ENCODE measurements at regions not wholly inside any gene's neighbourhood (a gene's known extent, or its start where the extent isn't known, plus 50 kb on each side); places are given as distances from the start of the nearest gene placed in this dataset.

DNA sequence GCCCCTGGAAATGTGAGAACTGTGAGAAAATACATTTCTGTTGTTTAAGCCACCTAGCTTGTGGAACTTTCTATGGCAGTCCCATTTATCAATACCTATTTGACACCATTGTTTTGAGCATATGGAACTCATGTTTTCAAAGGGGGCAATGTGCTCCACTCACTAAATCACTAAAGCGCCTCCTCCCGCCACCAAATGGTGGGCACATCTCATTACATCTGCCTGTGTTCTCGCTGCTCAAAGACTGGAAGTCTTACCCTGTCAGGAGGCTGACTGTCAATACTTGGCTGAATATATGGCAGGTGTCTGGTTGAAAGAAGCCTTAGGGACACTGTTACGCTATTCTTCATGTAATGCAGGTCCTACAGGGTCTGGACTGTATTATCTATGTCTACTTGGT, 767.7 kb downstream of the TSN start:
- Histone ChIP-seq H3K27me3 (replicated peaks; ENCODE audit: insufficient read depth) (no peaks in the 10 kb centered on the region), H3K4me1 (ENCODE audit: control insufficient read depth in 1 of 2, low read depth in 2 of 2) (no peaks in the 10 kb centered on the region), H3K4me3 (no peak overlapping the region), H3K9me3 (no peaks in the 10 kb centered on the region), H3K27ac (no peak overlapping the region), H3K36me3 (no peaks in the 10 kb centered on the region)
- TF ChIP-seq, protein P1, sequence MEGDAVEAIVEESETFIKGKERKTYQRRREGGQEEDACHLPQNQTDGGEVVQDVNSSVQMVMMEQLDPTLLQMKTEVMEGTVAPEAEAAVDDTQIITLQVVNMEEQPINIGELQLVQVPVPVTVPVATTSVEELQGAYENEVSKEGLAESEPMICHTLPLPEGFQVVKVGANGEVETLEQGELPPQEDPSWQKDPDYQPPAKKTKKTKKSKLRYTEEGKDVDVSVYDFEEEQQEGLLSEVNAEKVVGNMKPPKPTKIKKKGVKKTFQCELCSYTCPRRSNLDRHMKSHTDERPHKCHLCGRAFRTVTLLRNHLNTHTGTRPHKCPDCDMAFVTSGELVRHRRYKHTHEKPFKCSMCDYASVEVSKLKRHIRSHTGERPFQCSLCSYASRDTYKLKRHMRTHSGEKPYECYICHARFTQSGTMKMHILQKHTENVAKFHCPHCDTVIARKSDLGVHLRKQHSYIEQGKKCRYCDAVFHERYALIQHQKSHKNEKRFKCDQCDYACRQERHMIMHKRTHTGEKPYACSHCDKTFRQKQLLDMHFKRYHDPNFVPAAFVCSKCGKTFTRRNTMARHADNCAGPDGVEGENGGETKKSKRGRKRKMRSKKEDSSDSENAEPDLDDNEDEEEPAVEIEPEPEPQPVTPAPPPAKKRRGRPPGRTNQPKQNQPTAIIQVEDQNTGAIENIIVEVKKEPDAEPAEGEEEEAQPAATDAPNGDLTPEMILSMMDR (IDR thresholded peaks at IDR 0.05): no peak
- ATAC-seq (ENCODE audit: insufficient number of reproducible peaks, low FRiP score, low read depth) (no peak), DNase-seq (ENCODE audit: low spot score) (no peak)

DNA sequence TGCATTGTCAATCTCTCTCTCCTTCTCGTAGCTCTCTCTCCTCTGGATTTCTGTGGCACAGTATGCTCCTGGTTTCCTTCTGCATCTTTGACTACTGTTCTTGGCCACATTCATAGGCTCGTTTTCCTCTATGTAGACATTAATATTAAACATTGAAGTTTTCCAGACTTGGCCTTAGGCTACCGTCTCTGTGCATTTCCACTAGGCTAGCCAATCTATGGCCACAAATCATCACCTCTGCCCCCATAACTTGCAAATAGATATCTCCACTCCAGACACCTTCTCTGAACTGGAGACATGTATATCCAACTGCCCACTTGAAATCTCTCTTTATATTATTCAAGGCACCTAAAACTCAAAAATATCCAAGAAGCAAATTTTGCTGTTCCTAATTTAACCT, 768.5 kb downstream of the TSN start:
- no peak overlapping the region for H3K27ac ChIP-seq
- ATAC-seq (ENCODE audit: insufficient number of reproducible peaks, low FRiP score, low read depth) (no peak), DNase-seq (ENCODE audit: low spot score) (no peak)

DNA sequence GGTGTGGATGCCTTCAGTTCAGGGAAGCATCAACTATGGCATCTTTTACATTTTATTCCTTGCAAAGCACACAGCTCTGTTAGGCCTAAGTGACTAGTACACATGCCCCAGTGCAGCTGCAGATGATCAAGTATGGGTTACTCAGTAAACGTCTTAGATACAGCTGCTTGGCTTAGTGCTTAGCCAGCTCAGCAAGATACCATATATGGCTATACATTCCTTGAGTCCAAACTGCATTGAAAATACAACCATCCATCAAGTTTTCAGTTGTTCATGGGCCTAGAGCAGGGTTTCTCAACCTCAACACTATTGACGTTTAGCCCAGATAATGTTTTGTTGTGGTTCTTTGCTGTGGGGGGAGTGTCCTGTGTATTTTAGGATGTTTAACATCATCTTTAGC, 769.9 kb downstream of the TSN start:
- Histone ChIP-seq H3K4me1 (ENCODE audit: control insufficient read depth in 1 of 2, low read depth in 2 of 2) (no peaks in the 10 kb centered on the region), H3K4me3 (no peak overlapping the region), H3K27me3 (replicated peaks; ENCODE audit: insufficient read depth) (no peaks in the 10 kb centered on the region), H3K9me3 (no peaks in the 10 kb centered on the region), H3K36me3 (no peaks in the 10 kb centered on the region), H3K27ac (no peak overlapping the region)
- ATAC-seq (ENCODE audit: insufficient number of reproducible peaks, low FRiP score, low read depth) (no peak), DNase-seq (ENCODE audit: low spot score) (no peak)
- TF ChIP-seq, protein P1 (IDR thresholded peaks at IDR 0.05): no peak

More for the DNA sequence above, 768.5 kb downstream of the TSN start:
- TF ChIP-seq, protein P1 (IDR thresholded peaks at IDR 0.05): no peak
- no peak overlapping the region for H3K4me3 ChIP-seq
- H3K27me3 ChIP-seq (replicated peaks; ENCODE audit: insufficient read depth): no peaks in the 10 kb centered on the region
- no peaks in the 10 kb centered on the region for H3K36me3 ChIP-seq
- no peaks in the 10 kb centered on the region for H3K4me1 ChIP-seq (ENCODE audit: control insufficient read depth in 1 of 2, low read depth in 2 of 2)
- no peaks in the 10 kb centered on the region for H3K9me3 ChIP-seq

DNA sequence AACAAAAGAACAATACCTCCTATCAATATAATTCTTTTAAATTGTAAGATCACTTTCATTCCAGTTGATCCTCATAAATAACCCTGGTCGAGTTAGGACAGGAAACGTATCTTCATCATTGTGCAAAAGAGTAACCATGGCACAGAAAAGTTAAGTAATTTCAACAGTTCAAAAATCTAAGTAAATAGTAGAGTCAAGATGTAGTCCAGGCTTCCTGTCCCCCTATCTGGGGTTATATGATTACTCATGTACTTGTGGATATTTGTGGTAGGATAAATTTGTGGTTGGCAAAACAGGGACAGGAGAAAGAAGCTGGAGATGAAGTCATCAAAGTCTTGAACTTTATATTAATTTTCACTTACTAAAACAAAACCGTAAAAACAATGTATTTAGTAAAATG, 772.6 kb downstream of the TSN start:
- Histone ChIP-seq H3K4me3 (no peak overlapping the region), H3K27me3 (replicated peaks; ENCODE audit: insufficient read depth) (no peaks in the 10 kb centered on the region), H3K27ac (no peak overlapping the region), H3K36me3 (no peaks in the 10 kb centered on the region), H3K9me3 (no peaks in the 10 kb centered on the region), H3K4me1 (ENCODE audit: control insufficient read depth in 1 of 2, low read depth in 2 of 2) (no peaks in the 10 kb centered on the region)
- DNase-seq (ENCODE audit: low spot score): no peak
- ATAC-seq (ENCODE audit: insufficient number of reproducible peaks, low FRiP score, low read depth): no peak
- TF ChIP-seq, protein P1 (IDR thresholded peaks at IDR 0.05): no peak

DNA sequence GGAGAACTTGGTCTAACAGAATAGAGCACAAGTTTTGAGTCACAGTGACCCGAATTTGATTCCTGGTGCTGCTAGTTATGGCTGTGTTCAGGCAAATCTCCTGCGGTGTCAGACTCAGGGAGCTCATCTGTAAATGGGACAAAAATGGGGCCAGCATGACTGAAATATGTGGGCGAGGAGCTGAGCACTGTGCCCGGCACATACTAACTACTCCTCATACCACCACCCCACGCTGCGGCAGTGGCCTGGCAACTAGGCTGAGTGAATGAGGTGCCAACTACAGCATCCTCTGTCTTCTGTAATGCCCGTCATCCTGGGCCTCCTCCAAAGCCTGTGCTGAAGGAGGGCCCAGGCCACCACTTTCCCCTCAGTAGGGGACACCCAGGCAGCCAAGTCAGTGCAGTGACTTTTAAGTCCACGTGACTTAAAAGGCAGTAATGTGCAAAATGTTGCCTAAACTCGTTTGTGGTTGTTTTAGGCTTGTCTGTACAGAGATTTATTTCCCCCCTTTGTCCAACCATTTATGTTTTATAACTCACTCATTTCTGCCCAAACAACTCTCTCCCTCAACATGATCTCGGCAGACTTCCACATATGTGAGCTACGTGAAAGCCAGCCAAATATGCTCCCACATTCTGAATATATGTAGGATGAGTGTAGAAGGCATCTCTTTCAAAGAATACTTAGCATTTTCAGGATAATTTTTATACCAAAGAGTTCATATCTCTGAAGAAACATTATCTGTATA, 773.7 kb downstream of the TSN start:
- no peaks in the 10 kb centered on the region for H3K36me3 ChIP-seq
- H3K27me3 ChIP-seq (replicated peaks; ENCODE audit: insufficient read depth): no peaks in the 10 kb centered on the region
- no peaks in the 10 kb centered on the region for H3K9me3 ChIP-seq
- ATAC-seq (ENCODE audit: insufficient number of reproducible peaks, low FRiP score, low read depth) (no peak), DNase-seq (ENCODE audit: low spot score) (no peak)
- no peaks in the 10 kb centered on the region for H3K4me1 ChIP-seq (ENCODE audit: control insufficient read depth in 1 of 2, low read depth in 2 of 2)
- TF ChIP-seq, protein P1 (IDR thresholded peaks at IDR 0.05): no peak
- no peak overlapping the region for H3K4me3 ChIP-seq
- no peak overlapping the region for H3K27ac ChIP-seq
